ENCODE measurements at regions not wholly inside any gene's neighbourhood (a gene's known extent, or its start where the extent isn't known, plus 50 kb on each side); places are given as distances from the start of the nearest gene placed in this dataset.

GRCh38 chr7:13593854-13594253, 395.6 kb downstream of the ETV1 start:
- H3K27me3 Mint-ChIP-seq (ENCODE audit: low read depth): no peaks in the 10 kb centered on the region
- H3K4me3 Mint-ChIP-seq: no peak overlapping the region
- H3K9me3 Mint-ChIP-seq: peaks cover 9% of the 10 kb centered on the region
- DNase-seq (ENCODE audit: low read depth, low spot score): no peak
- no peak for TF ChIP-seq CTCF (conservative IDR thresholded peaks at IDR 0.05)
- H3K27ac Mint-ChIP-seq (ENCODE audit: unreplicated experiment): no peak overlapping the region
- no peaks in the 10 kb centered on the region for H3K4me1 Mint-ChIP-seq
- peaks cover 10% of the 10 kb centered on the region for H3K36me3 Mint-ChIP-seq (ENCODE audit: low read depth)

GRCh38 chr7:13602036-13602435, 387.4 kb downstream of the ETV1 start:
- no peaks in the 10 kb centered on the region for H3K4me1 Mint-ChIP-seq
- H3K4me3 Mint-ChIP-seq: no peak overlapping the region
- no peak overlapping the region for H3K27ac Mint-ChIP-seq (ENCODE audit: unreplicated experiment)
- H3K36me3 Mint-ChIP-seq (ENCODE audit: low read depth): peaks cover 6% of the 10 kb centered on the region
- no peak for DNase-seq (ENCODE audit: low read depth, low spot score)
- H3K9me3 Mint-ChIP-seq: peaks cover 9% of the 10 kb centered on the region
- no peaks in the 10 kb centered on the region for H3K27me3 Mint-ChIP-seq (ENCODE audit: low read depth)
- TF ChIP-seq CTCF (conservative IDR thresholded peaks at IDR 0.05): no peak

GRCh38 chr7:13603016-13603415, 386.4 kb downstream of the ETV1 start:
- no peak for DNase-seq (ENCODE audit: low read depth, low spot score)
- no peak for TF ChIP-seq CTCF (conservative IDR thresholded peaks at IDR 0.05)
- peaks cover 11% of the 10 kb centered on the region for H3K9me3 Mint-ChIP-seq
- no peaks in the 10 kb centered on the region for H3K27me3 Mint-ChIP-seq (ENCODE audit: low read depth)
- no peaks in the 10 kb centered on the region for H3K4me1 Mint-ChIP-seq
- no peak overlapping the region for H3K4me3 Mint-ChIP-seq
- no peak overlapping the region for H3K27ac Mint-ChIP-seq (ENCODE audit: unreplicated experiment)
- H3K36me3 Mint-ChIP-seq (ENCODE audit: low read depth): peaks cover 6% of the 10 kb centered on the region

GRCh38 chr7:13603661-13604060, 385.8 kb downstream of the ETV1 start:
- no peaks in the 10 kb centered on the region for H3K4me1 Mint-ChIP-seq

GRCh38 chr7:13604178-13604577, 385.3 kb downstream of the ETV1 start:
- no peaks in the 10 kb centered on the region for H3K4me1 Mint-ChIP-seq
- H3K9me3 Mint-ChIP-seq: peaks cover 16% of the 10 kb centered on the region
- no peak overlapping the region for H3K27ac Mint-ChIP-seq (ENCODE audit: unreplicated experiment)
- DNase-seq (ENCODE audit: low read depth, low spot score): no peak
- TF ChIP-seq CTCF (conservative IDR thresholded peaks at IDR 0.05): no peak
- H3K4me3 Mint-ChIP-seq: no peak overlapping the region
- H3K27me3 Mint-ChIP-seq (ENCODE audit: low read depth): no peaks in the 10 kb centered on the region
- H3K36me3 Mint-ChIP-seq (ENCODE audit: low read depth): peaks cover 10% of the 10 kb centered on the region

More at GRCh38 chr7:13603661-13604060, 385.8 kb downstream of the ETV1 start:
- no peak for TF ChIP-seq CTCF (conservative IDR thresholded peaks at IDR 0.05)
- Mint-ChIP-seq H3K36me3 (ENCODE audit: low read depth) (peaks cover 10% of the 10 kb centered on the region), H3K27ac (ENCODE audit: unreplicated experiment) (no peak overlapping the region), H3K4me3 (no peak overlapping the region), H3K9me3 (peaks cover 16% of the 10 kb centered on the region), H3K27me3 (ENCODE audit: low read depth) (no peaks in the 10 kb centered on the region)
- no peak for DNase-seq (ENCODE audit: low read depth, low spot score)

- no peak for DNase-seq (ENCODE audit: low read depth, low spot score)
- no peak overlapping the region for H3K27ac Mint-ChIP-seq (ENCODE audit: unreplicated experiment)
- no peak overlapping the region for H3K4me3 Mint-ChIP-seq
- H3K9me3 Mint-ChIP-seq: peaks cover 16% of the 10 kb centered on the region
- no peaks in the 10 kb centered on the region for H3K27me3 Mint-ChIP-seq (ENCODE audit: low read depth)
- no peaks in the 10 kb centered on the region for H3K4me1 Mint-ChIP-seq
- peaks cover 10% of the 10 kb centered on the region for H3K36me3 Mint-ChIP-seq (ENCODE audit: low read depth)
- TF ChIP-seq CTCF (conservative IDR thresholded peaks at IDR 0.05): no peak
Measured at GRCh38 chr7:13610372-13610771, 379.1 kb downstream of the ETV1 start.
